Loucy (cell line): ENCODE measurements at regions not wholly inside any gene's neighbourhood (a gene's known extent, or its start where the extent isn't known, plus 50 kb on each side); places are given as distances from the start of the nearest gene placed in this dataset.

Experiments
- H2AFZ ChIP-seq: fragments of 200-600 bp; sonication (generic); 2 replicates; pipeline ENCODE4 v1.6.0; 2016; ENCODE audit warnings: antibody characterized with exemption, mild to moderate bottlenecking, low read length, moderate library complexity
- H3F3A ChIP-seq: fragments of 200-600 bp; 2 replicates; pipeline ENCODE4 v1.6.0; 2016; ENCODE audit warnings: antibody characterized with exemption, low read depth, mild to moderate bottlenecking
- H3K27me3 ChIP-seq: fragments of 200-600 bp; sonication (generic); 2 replicates; pipeline ENCODE4 v1.6.1; 2014; ENCODE audit warnings: low read length, mild to moderate bottlenecking; ENCODE audit not compliant: insufficient read depth, poor library complexity, severe bottlenecking
- H3K36me3 ChIP-seq: fragments of 200-600 bp; sonication (generic); 2 replicates; pipeline ENCODE4 v1.6.1; 2016; ENCODE audit warnings: low read length; ENCODE audit not compliant: insufficient read depth
- H3K4me1 ChIP-seq: fragments of 200-600 bp; sonication (generic); 2 replicates; pipeline ENCODE4 v1.5.1; 2014; ENCODE audit warnings: low read length, mild to moderate bottlenecking; ENCODE audit not compliant: insufficient read depth, poor library complexity, severe bottlenecking
- H3K4me2 ChIP-seq: fragments of 200-600 bp; sonication (generic); 2 replicates; pipeline ENCODE4 v1.6.0; 2014; ENCODE audit warnings: antibody characterized with exemption, low read length, low read depth, mild to moderate bottlenecking; ENCODE audit not compliant: poor library complexity, severe bottlenecking
- H3K4me3 ChIP-seq: fragments of 200-600 bp; sonication (generic); 2 replicates; pipeline ENCODE4 v1.5.1; 2014; ENCODE audit warnings: low read length, mild to moderate bottlenecking, mixed read lengths; ENCODE audit not compliant: poor library complexity, severe bottlenecking
- H3K79me2 ChIP-seq: fragments of 200-600 bp; sonication (generic); 2 replicates; pipeline ENCODE4 v1.6.1; 2014; ENCODE audit warnings: low read length; ENCODE audit not compliant: insufficient read depth
- H3K9ac ChIP-seq: fragments of 200-600 bp; sonication (generic); 2 replicates; pipeline ENCODE4 v1.6.0; 2014; ENCODE audit warnings: mild to moderate bottlenecking, low read depth, low read length, moderate library complexity; ENCODE audit not compliant: poor library complexity, severe bottlenecking
- H3K9me2 ChIP-seq: fragments of 200-600 bp; sonication (generic); replicated peaks from 2 replicates; pipeline ENCODE4 v1.6.1; 2016; ENCODE audit warnings: low read depth, low read length, mixed read lengths
- H3K9me3 ChIP-seq: fragments of 200-600 bp; sonication (generic); 2 replicates; pipeline ENCODE4 v1.6.1; 2014; ENCODE audit warnings: mild to moderate bottlenecking, antibody characterized with exemption, low read length, low read depth; ENCODE audit not compliant: insufficient read depth
- H4K20me1 ChIP-seq: fragments of 200-600 bp; sonication (generic); 2 replicates; pipeline ENCODE4 v1.6.0; 2014; ENCODE audit warnings: antibody characterized with exemption, low read length, mild to moderate bottlenecking; ENCODE audit not compliant: insufficient read depth, poor library complexity, severe bottlenecking
- CTCF ChIP-seq: fragments of 200-600 bp; sonication (generic); conservative IDR thresholded peaks from 2 replicates; pipeline ENCODE4 v1.5.1; 2014; ENCODE audit warnings: mild to moderate bottlenecking, antibody characterized with exemption, low read length
- EZH2phosphoT487 ChIP-seq: fragments of 200-600 bp; IDR thresholded peaks from 2 replicates; pipeline ENCODE4 v1.6.1; 2018; ENCODE audit warnings: antibody characterized with exemption, mild to moderate bottlenecking, moderate library complexity, borderline replicate concordance

- TF ChIP-seq EZH2phosphoT487: no peak
- no peak for TF ChIP-seq CTCF
- Histone ChIP-seq H3K79me2 (no peaks in the 10 kb centered on the region), H3K4me2 (no peak overlapping the region), H3K4me3 (no peak overlapping the region), H4K20me1 (no peaks in the 10 kb centered on the region), H2AFZ (no peak overlapping the region), H3K9ac (no peak overlapping the region), H3K4me1 (no peaks in the 10 kb centered on the region), H3K36me3 (no peaks in the 10 kb centered on the region), H3K27me3 (no peaks in the 10 kb centered on the region), H3F3A (no peaks in the 10 kb centered on the region), H3K9me2 (no peaks in the 10 kb centered on the region), H3K9me3 (no peaks in the 10 kb centered on the region)
Measured at GRCh38 chr2:17188721-17189120, 329.5 kb downstream of the RAD51AP2 start.

- H3K9me3 ChIP-seq: no peaks in the 10 kb centered on the region
- H3K36me3 ChIP-seq: no peaks in the 10 kb centered on the region
- no peak overlapping the region for H3K4me2 ChIP-seq
- no peaks in the 10 kb centered on the region for H3F3A ChIP-seq
- H3K27me3 ChIP-seq: no peaks in the 10 kb centered on the region
- TF ChIP-seq EZH2phosphoT487 (no peak), CTCF (no peak)
- H3K4me1 ChIP-seq: no peaks in the 10 kb centered on the region
- H4K20me1 ChIP-seq: no peaks in the 10 kb centered on the region
- H3K9me2 ChIP-seq: no peaks in the 10 kb centered on the region
- H2AFZ ChIP-seq: no peak overlapping the region
- H3K9ac ChIP-seq: no peak overlapping the region
- no peaks in the 10 kb centered on the region for H3K79me2 ChIP-seq
- H3K4me3 ChIP-seq: no peak overlapping the region
Measured at GRCh38 chr2:17184512-17184911, 333.7 kb downstream of the RAD51AP2 start.

DNA sequence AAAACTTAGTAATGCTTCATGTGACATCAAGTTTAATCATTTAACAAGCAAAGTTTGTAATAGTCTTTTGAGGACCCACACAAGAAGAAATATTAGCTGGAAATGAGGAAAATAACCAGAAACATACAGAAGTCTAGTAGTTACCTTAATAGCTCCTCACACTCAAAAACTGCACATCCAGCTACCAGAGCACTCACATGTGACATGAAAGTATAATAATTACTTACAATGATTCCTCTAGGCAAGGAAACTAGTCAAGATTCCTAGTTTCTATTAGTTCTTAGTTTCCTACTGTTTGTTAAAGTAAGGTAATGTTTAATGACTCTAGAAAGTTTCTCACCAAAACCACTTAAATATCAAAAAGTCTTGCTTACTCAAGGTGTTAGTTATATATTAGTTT lies 335.8 kb downstream of the RAD51AP2 start:
- no peaks in the 10 kb centered on the region for H3K9me2 ChIP-seq
- TF ChIP-seq EZH2phosphoT487 (no peak), CTCF (no peak)

More for the DNA sequence above, 335.8 kb downstream of the RAD51AP2 start:
- H3K4me2 ChIP-seq: no peak overlapping the region
- no peak overlapping the region for H3K9ac ChIP-seq
- H3K4me3 ChIP-seq: no peak overlapping the region
- no peaks in the 10 kb centered on the region for H3F3A ChIP-seq
- no peaks in the 10 kb centered on the region for H4K20me1 ChIP-seq
- H2AFZ ChIP-seq: no peak overlapping the region
- no peaks in the 10 kb centered on the region for H3K27me3 ChIP-seq
- no peaks in the 10 kb centered on the region for H3K36me3 ChIP-seq
- no peaks in the 10 kb centered on the region for H3K4me1 ChIP-seq
- H3K79me2 ChIP-seq: no peaks in the 10 kb centered on the region
- no peaks in the 10 kb centered on the region for H3K9me3 ChIP-seq
